OCI-M1 (cell line): ENCODE measurements at regions not wholly inside any gene's neighbourhood (a gene's known extent, or its start where the extent isn't known, plus 50 kb on each side); places are given as distances from the start of the nearest gene placed in this dataset.
"Not testable (repeated sequence)": the region's sequence is repeated elsewhere in the genome, so short reads cannot be mapped to it uniquely, and the experiment has no call there.

Experiments used
- DNase-seq: peaks from one replicate; lab custom pipeline; 2025; lab: John Stamatoyannopoulos, UW

GRCh38 chr5:176140138-176140537 is 98.1 kb upstream of the SIMC1 start:
- DNase-seq, result peak; percentile 17

- no peak for DNase-seq
Measured at GRCh38 chr5:176144508-176144907, 93.7 kb upstream of the SIMC1 start.

GRCh38 chr5:176149948-176150347 is 88.3 kb upstream of the SIMC1 start:
- DNase-seq, result not testable (repeated sequence)

- no peak for DNase-seq
Measured at GRCh38 chr5:176151281-176151680, 86.9 kb upstream of the SIMC1 start.

- no peak for DNase-seq
Measured at GRCh38 chr5:176152191-176152929, 85.9 kb upstream of the SIMC1 start.

GRCh38 chr5:176152930-176153311 is 85.3 kb upstream of the SIMC1 start:
- no peak for DNase-seq

- no peak for DNase-seq
Measured at GRCh38 chr5:176153741-176154140, 84.5 kb upstream of the SIMC1 start.

- no peak for DNase-seq
Measured at GRCh38 chr5:176154821-176155220, 83.4 kb upstream of the SIMC1 start.

GRCh38 chr5:176155922-176156359 is 82.3 kb upstream of the SIMC1 start:
- no peak for DNase-seq

GRCh38 chr5:176157656-176158055 is 80.6 kb upstream of the SIMC1 start:
- DNase-seq, result no peak

- no peak for DNase-seq
Measured at GRCh38 chr5:176161431-176161830, 76.8 kb upstream of the SIMC1 start.

- no peak for DNase-seq
Measured at GRCh38 chr5:176162198-176162597, 76.0 kb upstream of the SIMC1 start.

GRCh38 chr5:176162888-176163287 is 75.3 kb upstream of the SIMC1 start:
- no peak for DNase-seq

GRCh38 chr5:176166427-176166826 is 71.8 kb upstream of the SIMC1 start:
- no peak for DNase-seq

GRCh38 chr5:176167800-176168199 is 70.4 kb upstream of the SIMC1 start:
- DNase-seq, result no peak

- peak; percentile 82 for DNase-seq
Measured at GRCh38 chr5:176169393-176170063, 68.7 kb upstream of the SIMC1 start.

- DNase-seq, result no peak
Measured at GRCh38 chr5:176170084-176170483, 68.1 kb upstream of the SIMC1 start.

- DNase-seq, result no peak
Measured at GRCh38 chr5:176171171-176171760, 67.0 kb upstream of the SIMC1 start.

- DNase-seq, result no peak
Measured at GRCh38 chr5:176172246-176172645, 66.0 kb upstream of the SIMC1 start.

- no peak for DNase-seq
Measured at GRCh38 chr5:176173647-176174046, 64.6 kb upstream of the SIMC1 start.

- DNase-seq, result no peak
Measured at GRCh38 chr5:176174345-176175025, 63.7 kb upstream of the SIMC1 start.

- no peak for DNase-seq
Measured at GRCh38 chr5:176175101-176175852, 62.9 kb upstream of the SIMC1 start.
